MM.1S (cell line): ENCODE measurements at regions not wholly inside any gene's neighbourhood (a gene's known extent, or its start where the extent isn't known, plus 50 kb on each side); places are given as distances from the start of the nearest gene placed in this dataset.

Source experiments
- CTCF ChIP-seq: fragments of 300-600 bp; sonication (generic); IDR thresholded peaks from 2 replicates; pipeline ENCODE4 v1.5.1; 2016; ENCODE audit warnings: antibody characterized with exemption, low read length, mixed read lengths
- EZH2 ChIP-seq: fragments of 300-600 bp; sonication (generic); optimal IDR thresholded peaks from 2 replicates; pipeline ENCODE3; 2017; ENCODE audit warnings: low read depth, mild to moderate bottlenecking, antibody characterized with exemption, low read length, mixed read lengths

GRCh38 chrX:1074755-1075154 is 137.7 kb downstream of the CRLF2 start:
- TF ChIP-seq EZH2: no peak
- no peak for TF ChIP-seq CTCF
